HG02885 (cell line): ENCODE measurements at regions not wholly inside any gene's neighbourhood (a gene's known extent, or its start where the extent isn't known, plus 50 kb on each side); places are given as distances from the start of the nearest gene placed in this dataset.
"Not testable (repeated sequence)": the region's sequence is repeated elsewhere in the genome, so short reads cannot be mapped to it uniquely, and the experiment has no call there.

Experiments used
- ATAC-seq: cut with Tn5 transposase; IDR thresholded peaks from one replicate; pipeline ENCODE4 v1.9.1; 2021; ENCODE audit warnings: mild to moderate bottlenecking; ENCODE audit not compliant: unreplicated experiment, poor library complexity

DNA sequence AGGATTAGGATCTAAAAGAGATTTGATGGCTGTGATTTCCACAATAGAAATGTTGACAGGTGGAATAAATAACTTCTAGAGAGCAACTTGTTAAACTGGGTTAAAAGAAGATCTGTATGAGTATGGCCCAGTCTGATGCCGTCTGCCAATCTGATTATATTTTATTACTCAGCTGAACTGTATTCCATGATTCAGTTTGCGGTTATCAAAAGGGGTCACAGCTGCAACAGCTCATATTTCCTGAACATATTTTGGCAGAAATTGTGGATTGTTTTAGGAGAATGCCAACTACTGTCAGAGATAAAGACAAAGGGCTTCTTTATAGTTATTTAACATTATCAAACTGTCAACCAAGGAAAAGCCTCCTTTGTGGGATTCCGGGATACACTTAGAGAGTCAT is 244.8 kb upstream of the MINDY3 start:
- ATAC-seq = no peak

DNA sequence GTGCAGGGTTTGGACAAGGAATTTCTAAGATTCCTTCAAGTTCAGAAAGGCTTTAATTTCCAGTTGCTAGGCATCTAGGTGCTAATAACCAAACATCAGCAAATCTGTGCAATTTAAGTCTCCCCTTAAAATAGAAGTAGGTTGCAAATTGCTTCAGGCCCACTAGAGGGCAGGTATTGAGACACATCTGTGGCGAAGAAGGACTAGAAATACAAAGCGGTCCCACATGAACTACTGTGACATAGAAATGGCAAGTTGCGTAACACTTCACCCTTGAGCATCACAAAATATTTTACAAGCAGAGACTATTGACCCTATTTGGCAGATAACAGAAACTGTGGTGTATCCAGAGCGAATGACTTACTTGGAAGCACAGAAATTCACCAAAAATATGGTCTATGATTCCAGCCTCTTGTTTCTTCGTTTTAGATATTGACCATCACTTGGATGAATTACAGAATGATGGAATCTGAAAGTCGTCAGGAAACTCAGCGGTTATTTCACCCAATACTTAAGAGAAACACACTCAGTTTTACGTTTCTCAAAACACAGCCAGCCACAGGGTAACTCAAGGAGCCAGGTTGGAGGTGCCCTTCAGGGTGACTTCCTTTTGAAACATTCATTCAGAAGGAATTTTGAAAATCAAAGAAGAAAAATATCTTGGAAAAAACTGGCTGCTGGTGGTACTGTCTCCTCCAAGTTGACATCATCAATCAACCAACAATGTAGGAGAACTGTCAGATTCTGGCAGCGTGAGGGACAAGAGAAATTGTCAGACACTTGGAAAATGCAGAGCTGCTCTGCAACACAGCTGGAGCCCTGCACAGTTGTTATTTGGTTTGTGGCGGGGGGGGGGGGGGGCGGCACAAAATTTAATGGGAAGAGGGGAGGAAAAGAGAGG is 256.3 kb upstream of the MINDY3 start:
- peak; percentile 67 for ATAC-seq

- no peak for ATAC-seq
Observed at GRCh38 chr10:16117305-16117695, 257.0 kb upstream of the MINDY3 start.

GRCh38 chr10:16119445-16119844 is 259.1 kb upstream of the MINDY3 start:
- ATAC-seq = no peak

DNA sequence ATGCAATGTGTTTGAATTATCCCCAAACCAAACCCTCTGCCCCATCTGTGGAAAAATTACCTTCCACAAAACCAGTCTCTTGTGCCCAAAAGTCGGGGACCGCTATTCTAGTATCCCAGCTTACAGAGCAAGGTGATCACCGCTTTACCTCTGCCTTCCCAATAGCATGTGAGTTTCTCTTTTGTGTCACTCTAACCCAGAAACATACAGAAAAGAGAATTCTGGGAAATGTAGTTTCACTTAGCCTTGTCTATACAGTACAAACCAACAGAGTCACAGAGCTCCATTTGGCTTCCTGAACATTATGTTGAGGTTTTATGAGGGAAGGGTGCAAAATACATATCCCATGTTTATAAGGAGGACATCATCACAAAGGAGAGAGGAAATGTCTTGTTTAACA is 260.3 kb upstream of the MINDY3 start:
- ATAC-seq = no peak

- no peak for ATAC-seq
Observed at GRCh38 chr10:16141499-16141898, 281.2 kb upstream of the MINDY3 start.

- no peak for ATAC-seq
Observed at GRCh38 chr10:16146993-16147392, 286.7 kb upstream of the MINDY3 start.

DNA sequence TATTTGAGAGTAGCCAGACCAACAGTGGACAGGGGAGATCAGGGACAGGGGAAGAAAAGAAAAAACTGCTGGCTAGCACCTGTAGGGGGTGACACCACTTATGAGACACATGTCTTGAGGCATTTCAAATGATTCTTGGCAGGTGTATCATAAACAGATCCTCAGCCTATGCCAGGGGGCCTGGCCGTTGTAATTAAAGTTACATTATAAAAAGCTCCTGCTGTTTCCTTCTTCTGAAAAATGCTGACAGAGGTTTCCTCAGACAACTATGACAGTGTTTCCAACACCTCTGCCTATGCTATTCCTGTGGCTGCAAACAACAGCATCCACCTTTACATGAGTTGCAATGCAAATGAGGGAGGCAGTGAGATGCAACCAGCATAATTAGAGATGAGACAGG is 281.0 kb upstream of the PTER start:
- no peak for ATAC-seq

DNA sequence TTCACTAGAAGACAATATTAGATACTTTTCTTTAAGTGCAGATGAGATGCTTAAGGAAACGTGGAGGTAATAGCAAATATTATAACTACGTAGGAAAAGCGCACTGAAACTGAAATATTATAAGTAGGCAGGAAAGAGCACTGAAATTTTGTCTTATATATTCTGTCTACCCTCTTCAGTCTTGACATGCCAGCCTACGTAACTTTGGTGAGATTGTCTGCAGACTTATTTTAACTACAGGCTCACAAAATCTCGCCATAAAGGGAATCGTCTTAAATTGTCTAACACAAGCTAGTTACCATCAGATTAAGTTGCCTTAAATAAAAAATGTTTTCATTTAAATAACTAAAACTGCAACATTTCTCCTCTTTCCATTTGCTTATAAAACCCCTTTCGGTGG is 280.1 kb upstream of the PTER start:
- no peak for ATAC-seq

GRCh38 chr10:16165067-16165466 is 271.7 kb upstream of the PTER start:
- not testable (repeated sequence) for ATAC-seq

GRCh38 chr10:16182144-16182543 is 254.7 kb upstream of the PTER start:
- ATAC-seq = no peak

DNA sequence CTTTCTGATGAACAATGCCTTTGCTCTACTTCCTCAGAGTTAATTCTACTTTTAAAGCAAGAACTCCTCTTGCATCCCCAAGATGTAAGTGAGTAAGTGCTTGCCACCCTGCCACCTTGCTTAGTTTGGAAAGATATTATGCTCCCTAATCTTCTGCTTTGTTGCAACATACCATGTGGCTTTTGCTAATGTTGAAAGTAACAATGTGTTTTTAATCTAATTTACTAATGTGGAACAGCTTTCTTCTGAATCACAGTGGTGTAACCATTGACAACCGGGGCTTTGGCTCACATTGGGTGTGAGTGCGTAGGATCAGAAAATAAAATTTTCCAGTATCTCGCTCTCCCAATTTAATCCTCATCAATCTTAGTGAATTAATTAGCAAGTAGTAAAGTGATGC is 254.1 kb upstream of the PTER start:
- no peak for ATAC-seq

DNA sequence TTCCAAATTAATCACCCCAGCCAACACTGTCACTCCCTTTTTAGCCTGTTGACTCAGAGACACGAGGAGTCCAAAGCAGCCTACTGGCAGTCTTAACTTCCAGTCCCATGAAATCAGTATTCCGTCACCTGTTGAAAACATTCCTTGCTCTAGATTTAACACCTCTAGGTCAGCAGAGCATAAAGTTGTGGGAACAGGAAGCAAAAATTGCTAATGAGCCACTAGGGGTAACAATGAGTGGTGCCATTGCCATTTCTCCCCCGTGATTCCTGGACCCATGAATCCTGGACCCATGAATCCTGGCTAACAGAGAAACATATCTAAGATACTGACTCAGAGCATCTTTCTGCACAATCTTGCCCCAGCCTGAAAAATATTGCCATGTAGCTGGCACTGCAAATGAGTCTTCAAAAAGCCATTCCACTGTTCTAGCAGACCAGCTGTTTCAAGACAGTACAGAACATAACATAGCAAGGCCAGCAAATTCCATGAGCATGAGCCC is 252.7 kb upstream of the PTER start:
- no peak for ATAC-seq

- no peak for ATAC-seq
Observed at GRCh38 chr10:16184906-16185305, 251.9 kb upstream of the PTER start.

GRCh38 chr10:16186564-16186963 is 250.2 kb upstream of the PTER start:
- no peak for ATAC-seq

- ATAC-seq = no peak
Observed at GRCh38 chr10:16187161-16187560, 249.6 kb upstream of the PTER start.

GRCh38 chr10:16192337-16192736 is 244.5 kb upstream of the PTER start:
- no peak for ATAC-seq

GRCh38 chr10:16193241-16193640 is 243.6 kb upstream of the PTER start:
- ATAC-seq = no peak

DNA sequence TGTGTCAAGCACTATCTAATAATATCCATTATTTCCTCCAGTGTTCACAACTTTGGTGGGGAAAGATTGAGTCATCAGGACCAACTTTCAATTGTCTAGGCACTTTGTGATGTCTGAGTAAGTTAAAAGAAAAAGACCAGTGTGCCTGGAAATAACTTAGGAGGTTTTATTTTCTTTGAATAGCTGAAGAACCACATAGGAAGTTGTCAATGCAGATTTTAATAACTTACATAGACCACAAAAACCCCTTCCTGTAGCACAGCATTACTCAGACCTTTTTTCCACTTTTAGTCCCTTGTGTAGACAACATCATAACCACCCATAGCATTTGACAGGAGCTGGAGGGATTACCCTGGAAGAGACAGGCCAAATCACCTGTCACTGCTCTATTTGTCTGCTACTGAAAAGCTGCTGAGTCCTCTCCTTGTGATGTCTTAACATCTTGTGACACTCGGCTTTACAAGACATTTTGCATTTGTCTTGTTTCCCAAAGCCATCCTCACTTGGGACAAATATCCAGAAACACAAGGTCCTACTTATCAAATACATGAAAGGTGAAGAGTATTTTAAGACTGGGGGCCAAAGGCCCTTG is 241.5 kb upstream of the PTER start:
- peak; percentile 91 for ATAC-seq

DNA sequence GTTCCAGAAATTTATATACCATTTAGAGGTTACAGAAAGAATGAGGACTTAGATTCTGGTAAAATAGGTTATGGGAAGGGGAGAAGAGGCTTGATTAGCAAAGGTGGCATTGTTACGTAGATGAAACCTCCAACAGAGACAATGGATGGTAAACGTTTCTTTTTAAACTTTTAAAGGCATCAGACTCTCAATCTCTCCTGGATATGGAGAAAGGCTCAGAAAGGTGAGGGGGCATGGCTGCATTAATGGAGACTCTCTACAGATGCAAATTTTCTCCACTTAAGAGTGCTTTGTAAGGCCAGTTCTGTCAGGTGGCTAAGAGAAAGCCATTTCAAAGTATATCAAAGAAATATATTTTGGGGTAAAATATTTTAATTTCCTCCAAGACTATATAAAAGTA is 240.9 kb upstream of the PTER start:
- no peak for ATAC-seq

- ATAC-seq = no peak
Observed at GRCh38 chr10:16199216-16199615, 237.6 kb upstream of the PTER start.

- ATAC-seq = not testable (repeated sequence)
Observed at GRCh38 chr10:16223618-16224017, 213.2 kb upstream of the PTER start.
